HG02981 (cell line): ENCODE measurements at regions not wholly inside any gene's neighbourhood (a gene's known extent, or its start where the extent isn't known, plus 50 kb on each side); places are given as distances from the start of the nearest gene placed in this dataset.

Experiments used
- ATAC-seq: cut with Tn5 transposase; IDR thresholded peaks from one replicate; pipeline ENCODE4 v1.9.1; 2021; ENCODE audit warnings: mild to moderate bottlenecking, moderate library complexity; ENCODE audit not compliant: unreplicated experiment

GRCh38 chr10:124231168-124232155, 138.1 kb upstream of the CHST15 start:
- ATAC-seq: peak; percentile 56

DNA sequence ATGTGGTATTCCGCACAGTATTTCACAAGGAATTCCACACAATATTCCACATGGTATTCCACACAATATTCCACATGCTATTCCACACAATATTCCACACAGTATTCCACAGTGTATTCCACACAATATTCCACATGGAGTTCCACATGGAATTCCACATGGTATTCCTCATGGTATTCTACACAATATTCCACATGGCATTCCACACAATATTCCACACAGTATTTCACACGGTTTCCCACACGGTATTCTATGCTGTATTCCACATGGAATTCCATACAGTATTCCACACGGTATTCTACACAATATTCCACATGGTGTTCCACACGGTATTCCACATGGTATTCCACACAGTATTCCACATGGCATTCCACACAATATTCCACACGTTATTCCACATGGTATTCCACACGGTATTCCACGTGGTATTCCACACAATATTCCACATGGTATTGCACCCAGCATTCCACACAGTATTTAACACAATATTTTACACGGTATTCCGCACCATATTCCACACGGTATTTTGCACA, 137.3 kb upstream of the CHST15 start:
- no peak for ATAC-seq

DNA sequence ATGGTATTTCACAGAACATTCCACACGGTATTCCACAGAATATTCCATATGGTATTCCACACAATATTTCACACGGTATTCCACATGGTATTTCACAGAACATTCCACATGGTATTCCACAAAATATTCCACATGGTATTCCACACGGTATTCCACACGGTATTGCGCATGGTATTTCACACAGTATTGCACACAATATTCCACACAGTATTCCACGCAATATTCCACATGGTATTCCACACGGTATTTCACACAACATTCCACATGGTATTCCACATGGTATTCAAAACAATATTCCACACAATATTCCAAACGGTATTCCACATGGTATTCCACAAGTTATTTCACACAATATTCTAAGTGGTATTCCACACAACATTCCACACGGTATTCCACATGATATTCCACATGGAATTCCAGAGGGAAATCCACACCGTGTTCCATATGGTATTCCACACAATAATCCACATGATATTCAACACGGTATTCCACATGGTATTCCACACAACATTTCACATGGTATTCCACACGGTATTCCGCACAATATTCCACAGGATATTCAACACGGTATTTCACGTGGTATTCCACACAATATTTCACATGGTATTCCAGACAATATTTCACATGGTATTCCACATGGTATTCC, 136.7 kb upstream of the CHST15 start:
- ATAC-seq: no peak

DNA sequence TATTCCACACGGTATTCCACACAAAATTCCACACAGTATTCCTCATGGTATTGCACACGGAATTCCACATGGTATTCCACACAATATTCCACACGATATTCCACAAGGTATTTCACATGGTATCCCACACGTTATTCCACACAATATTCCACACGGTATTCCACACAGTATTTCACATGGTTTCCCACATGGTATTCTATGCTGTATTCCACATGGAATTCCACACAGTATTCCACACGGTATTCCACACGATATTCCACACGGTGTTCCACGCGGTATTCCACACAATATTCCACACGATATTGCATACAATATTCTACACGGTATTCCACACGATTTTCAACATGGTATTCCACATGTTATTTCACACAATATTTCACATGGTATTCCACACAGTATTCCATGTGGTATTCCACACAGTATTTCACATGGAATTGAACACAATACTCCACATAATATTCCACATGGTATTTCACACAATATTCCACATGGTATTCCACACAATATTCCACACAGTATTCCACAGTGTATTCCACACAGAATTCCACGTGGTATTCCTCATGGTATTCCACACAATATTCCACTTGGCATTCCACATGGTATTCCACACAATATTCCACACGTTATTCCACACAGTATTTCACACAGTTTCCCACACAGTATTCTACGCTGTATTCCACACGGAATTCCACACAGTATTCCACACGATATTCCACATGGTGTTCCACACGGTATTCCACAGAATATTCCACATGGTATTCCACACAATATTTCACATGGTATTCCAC, 136.0 kb upstream of the CHST15 start:
- ATAC-seq: no peak

DNA sequence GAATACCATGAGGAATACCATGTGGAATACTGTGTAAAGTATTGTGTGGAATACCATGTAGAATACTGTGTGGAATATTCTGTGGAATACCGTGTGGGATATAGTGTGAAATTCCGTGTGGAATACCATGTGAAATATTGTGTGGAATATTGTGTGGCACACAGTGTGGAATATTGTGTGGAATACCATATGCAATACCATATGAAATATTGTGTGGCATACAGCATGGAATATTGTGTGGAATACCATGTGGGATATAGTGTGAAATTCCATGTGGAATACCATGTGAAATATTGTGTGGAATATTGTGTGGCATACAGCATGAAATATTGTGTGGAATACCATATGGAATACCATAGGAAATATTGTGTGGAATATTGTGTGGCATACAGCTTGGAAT, 135.1 kb upstream of the CHST15 start:
- ATAC-seq: no peak

DNA sequence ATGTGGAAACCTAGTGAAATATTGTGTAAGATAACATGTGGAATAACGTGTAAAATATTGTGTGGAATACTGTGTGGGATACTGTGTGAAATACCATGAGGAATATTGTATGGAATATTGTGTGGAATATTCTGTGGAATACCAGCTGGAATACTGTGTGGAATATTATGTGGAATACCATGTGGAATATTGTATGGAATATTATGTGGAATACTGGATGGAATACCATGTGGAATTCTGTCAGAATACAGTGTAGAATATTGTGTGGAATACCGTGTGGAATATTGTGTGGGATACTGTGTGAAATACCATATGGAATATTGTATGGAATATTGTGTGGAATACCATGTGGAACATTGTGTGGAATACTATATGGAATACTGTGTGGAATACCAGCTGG, 134.6 kb upstream of the CHST15 start:
- no peak for ATAC-seq

GRCh38 chr10:124227055-124227975, 133.9 kb upstream of the CHST15 start:
- no peak for ATAC-seq

GRCh38 chr10:124226271-124227054, 133.1 kb upstream of the CHST15 start:
- ATAC-seq: no peak

- no peak for ATAC-seq
These were observed 132.3 kb upstream of the CHST15 start for GRCh38 chr10:124225467-124226270.

DNA sequence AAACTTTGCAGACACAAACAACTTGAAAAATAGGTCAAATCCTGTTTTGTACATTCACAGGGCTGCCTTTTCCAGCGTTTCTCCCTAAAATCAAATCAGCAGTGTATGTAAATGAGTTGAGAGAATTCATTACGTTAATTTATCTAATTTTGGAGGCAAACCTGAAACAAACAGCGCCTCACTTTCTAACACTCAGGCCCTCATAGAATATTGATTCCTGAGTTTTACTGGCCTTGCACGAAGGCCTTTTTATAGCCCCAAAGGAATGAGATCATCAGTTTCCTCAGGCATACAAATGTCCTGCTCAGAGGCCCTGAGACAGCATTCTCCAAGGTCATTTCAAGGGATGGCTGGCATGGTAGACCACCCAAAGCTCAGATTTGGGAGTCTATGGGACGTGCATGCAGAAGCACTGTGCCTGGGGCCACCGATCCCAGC, 131.7 kb upstream of the CHST15 start:
- no peak for ATAC-seq

- no peak for ATAC-seq
These were observed 131.1 kb upstream of the CHST15 start for GRCh38 chr10:124224331-124225028.

DNA sequence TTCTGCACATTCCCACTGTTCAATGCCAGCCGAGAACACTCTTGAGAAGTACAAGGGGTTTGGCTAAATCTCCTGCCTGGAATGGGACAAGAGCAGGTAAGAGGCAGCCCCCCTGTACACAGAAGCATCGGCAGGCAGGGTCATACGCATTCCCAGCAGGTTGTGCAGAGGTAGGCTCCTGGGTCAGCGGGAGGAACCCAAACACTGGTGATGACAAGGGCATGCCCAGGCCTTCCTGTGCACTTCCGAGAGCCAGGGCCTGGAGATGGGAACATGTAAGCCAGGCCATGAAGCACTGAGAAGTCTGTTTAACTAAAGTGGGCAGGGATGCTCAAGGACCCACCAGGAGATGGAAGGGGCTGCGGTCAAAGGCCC, 130.3 kb upstream of the CHST15 start:
- no peak for ATAC-seq

DNA sequence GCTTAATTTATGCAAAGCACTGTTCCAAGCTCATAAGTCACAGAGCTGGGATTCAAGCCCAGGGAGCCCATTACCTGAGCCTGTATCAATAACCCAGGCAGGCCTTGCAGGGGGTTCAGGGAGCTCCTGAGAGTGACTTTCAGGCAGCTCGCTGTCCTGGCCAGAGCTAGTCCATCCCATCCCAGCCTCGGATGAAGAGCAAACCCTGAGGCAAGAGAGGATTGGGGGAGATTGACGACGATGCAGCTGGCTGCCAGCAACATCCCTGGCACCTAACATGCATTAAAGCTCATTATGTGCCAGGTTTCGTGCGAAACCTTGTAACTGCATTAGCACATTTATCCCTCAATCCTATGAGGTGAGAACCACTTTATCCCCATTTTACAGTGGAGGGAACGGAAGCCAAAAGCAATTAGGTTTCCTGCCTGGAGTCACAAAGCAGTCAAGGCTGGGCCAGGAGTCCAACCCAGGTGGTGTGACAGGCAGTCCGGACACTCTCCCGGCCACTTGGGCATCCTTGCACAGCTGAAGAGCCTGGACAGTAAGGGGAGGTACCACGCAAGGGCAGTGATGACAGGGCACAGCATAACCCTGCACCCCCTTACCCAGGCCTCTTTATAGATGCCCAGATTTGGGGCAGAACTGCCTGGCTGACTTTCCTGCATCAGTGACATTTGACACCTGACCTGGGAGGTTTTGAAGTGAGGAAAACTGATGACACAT, 129.8 kb upstream of the CHST15 start:
- ATAC-seq: no peak

- ATAC-seq: peak; percentile 4
These were observed 129.1 kb upstream of the CHST15 start for GRCh38 chr10:124222318-124222987.

DNA sequence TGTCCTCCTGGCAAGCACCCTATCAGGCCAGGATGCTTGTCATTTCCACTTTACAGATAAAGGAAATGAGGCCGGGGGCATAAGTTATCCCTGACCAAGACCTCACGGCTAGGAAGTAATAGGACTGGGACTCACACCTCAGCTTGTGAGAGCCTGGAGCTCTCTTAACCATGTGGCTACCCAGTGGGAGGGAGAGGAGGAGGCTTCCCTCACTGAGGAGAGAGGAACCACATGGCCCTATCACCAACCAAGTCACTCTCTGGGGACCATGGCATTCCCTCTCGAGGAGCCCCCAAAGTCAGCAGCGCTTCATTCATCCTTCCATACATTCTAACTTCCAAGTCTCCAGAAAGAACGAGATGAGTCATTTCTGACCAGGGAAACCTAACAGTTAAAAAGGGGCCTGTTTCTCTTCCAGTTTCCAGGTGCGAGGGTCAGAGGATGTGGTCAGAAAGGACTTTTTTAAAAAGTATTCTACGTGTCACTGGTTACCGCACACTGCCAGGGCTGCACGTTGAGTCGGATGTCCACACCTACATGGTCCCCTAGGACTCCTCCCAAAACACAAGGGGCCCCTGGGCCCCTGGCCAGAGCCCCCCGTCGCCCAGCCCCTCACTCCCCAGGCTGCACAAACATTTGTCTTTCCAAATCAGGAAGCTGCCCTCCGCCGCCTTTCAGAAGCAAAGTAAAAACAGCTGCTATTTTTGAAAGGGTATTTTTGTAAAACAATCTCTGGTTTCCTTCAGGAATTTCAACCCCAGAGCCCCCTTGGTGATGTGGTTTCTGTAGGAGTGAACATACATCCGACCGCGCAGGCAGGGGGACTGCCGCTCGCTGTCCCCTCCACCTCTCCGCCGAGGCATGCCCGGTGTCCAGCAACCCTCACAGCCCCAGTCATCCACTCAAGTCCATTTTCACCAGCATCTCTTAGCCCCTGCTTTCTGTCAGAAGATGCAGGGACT, 128.2 kb upstream of the CHST15 start:
- ATAC-seq: peak; percentile 67

DNA sequence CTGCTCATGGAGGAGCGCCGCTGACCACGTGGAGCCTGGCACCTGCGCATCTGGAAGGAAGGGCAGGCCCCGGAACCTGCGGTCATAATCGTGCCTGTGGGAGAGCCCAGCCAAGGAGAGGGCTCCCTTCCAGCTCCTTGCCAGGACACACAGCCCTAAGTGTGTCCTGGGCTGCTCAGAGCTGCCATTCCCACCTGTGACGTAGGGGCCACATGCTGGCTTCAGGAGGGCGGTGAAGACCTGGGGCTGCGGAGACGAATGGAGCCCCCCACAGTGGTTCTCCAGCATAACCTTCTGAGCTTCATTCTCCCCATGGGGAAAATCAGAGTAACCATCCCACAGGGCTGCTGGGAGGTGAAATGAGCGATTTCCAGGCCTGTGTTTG, 127.6 kb upstream of the CHST15 start:
- ATAC-seq: no peak
